NB4 (cell line): ENCODE measurements at regions not wholly inside any gene's neighbourhood (a gene's known extent, or its start where the extent isn't known, plus 50 kb on each side); places are given as distances from the start of the nearest gene placed in this dataset.

Source experiments
- POLR2A ChIP-seq: IDR thresholded peaks from 2 replicates; pipeline ENCODE4 v1.6.1; 2011; ENCODE audit warnings: mild to moderate bottlenecking; ENCODE audit not compliant: insufficient read length; ENCODE audit errors: extremely low read depth
- TF ChIP-seq, protein P1 (sequence below): IDR thresholded peaks from one replicate; pipeline ENCODE4 v1.5.1; 2012; ENCODE audit warnings: low read depth, low read length

DNA sequence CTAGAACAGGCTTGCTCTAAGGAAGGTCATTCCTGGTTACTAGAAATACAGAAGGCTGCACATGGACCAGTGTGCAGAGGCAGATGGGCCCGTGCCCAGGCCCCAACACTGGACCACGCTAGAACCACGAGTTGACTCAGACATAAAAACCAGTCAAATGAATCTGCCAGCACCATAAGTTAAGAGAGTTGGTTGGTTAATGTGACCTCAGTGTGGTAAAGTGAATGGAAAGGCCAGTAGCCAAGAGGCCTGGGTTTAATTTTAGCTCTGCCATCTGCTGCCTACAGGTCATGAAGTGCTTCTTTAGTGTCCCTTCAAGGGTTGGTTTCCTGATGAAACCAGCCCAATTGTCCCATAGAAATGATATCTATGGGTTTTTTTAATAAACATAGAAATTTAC is 329.6 kb upstream of the NRP1 start:
- TF ChIP-seq, protein P1, sequence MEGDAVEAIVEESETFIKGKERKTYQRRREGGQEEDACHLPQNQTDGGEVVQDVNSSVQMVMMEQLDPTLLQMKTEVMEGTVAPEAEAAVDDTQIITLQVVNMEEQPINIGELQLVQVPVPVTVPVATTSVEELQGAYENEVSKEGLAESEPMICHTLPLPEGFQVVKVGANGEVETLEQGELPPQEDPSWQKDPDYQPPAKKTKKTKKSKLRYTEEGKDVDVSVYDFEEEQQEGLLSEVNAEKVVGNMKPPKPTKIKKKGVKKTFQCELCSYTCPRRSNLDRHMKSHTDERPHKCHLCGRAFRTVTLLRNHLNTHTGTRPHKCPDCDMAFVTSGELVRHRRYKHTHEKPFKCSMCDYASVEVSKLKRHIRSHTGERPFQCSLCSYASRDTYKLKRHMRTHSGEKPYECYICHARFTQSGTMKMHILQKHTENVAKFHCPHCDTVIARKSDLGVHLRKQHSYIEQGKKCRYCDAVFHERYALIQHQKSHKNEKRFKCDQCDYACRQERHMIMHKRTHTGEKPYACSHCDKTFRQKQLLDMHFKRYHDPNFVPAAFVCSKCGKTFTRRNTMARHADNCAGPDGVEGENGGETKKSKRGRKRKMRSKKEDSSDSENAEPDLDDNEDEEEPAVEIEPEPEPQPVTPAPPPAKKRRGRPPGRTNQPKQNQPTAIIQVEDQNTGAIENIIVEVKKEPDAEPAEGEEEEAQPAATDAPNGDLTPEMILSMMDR, result no peak
- no peak for TF ChIP-seq POLR2A
